Fibroblast of lung (primary cell): ENCODE measurements at regions not wholly inside any gene's neighbourhood (a gene's known extent, or its start where the extent isn't known, plus 50 kb on each side); places are given as distances from the start of the nearest gene placed in this dataset.

ENCODE experiments used
- EZH2 ChIP-seq: IDR thresholded peaks from 2 replicates; pipeline ENCODE4 v1.5.1; 2012; ENCODE audit warnings: low read length, control low read depth, mild to moderate bottlenecking; ENCODE audit errors: missing control alignments
- TF ChIP-seq, protein P1 (sequence below), 2 donors: IDR thresholded peaks in 1 of 2; conservative IDR thresholded peaks in 1 of 2; 1 replicate in 1 of 2; 2 replicates in 1 of 2; pipeline ENCODE4 v1.5.1; 2011 to 2012; ENCODE audit warnings: low read length in 2 of 2, control low read depth in 1 of 2, inconsistent platforms in 1 of 2, low read depth in 1 of 2, mild to moderate bottlenecking in 1 of 2

DNA sequence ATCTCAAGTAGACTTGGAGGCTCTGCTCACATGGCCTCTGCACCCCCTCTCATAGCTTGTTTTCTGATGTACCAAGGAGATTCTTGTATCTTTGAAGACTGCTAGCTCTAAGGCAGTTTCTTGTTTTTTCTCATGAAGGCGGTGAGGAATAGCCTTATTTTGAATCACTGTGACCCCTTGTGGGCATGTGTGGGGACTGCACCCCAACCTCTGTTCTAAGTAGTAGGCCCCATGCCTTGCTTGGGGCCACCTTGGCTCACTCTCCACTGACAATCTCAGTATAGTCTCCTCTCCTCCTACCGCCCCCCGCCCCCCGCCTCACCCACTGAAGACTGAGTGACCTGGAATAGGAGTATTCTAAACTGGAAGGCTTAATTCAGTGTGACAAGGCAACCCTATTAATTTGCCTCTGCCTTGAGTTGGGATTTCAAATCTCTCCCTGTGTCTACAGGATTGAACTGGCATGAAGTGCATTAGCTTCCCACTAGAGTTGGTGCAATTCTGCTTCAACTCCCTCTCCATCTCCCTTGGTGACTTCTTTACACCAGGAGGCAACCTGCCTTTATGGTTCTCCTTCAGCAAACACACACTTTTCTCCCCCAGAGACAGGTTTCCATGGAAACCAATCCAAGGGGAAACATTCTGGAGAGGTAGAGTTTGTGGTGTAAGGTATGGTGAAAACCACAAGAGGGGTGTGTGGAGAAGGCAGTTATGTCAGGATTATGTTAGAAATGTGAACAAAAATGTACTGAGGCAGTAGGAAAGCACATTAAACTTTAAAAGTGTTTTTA is 75.4 kb upstream of the ECI2 start:
- TF ChIP-seq, protein P1, sequence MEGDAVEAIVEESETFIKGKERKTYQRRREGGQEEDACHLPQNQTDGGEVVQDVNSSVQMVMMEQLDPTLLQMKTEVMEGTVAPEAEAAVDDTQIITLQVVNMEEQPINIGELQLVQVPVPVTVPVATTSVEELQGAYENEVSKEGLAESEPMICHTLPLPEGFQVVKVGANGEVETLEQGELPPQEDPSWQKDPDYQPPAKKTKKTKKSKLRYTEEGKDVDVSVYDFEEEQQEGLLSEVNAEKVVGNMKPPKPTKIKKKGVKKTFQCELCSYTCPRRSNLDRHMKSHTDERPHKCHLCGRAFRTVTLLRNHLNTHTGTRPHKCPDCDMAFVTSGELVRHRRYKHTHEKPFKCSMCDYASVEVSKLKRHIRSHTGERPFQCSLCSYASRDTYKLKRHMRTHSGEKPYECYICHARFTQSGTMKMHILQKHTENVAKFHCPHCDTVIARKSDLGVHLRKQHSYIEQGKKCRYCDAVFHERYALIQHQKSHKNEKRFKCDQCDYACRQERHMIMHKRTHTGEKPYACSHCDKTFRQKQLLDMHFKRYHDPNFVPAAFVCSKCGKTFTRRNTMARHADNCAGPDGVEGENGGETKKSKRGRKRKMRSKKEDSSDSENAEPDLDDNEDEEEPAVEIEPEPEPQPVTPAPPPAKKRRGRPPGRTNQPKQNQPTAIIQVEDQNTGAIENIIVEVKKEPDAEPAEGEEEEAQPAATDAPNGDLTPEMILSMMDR (conservative IDR thresholded peaks at IDR 0.05 in 1 of 2, IDR thresholded peaks at IDR 0.05 in 1 of 2; ENCODE audit: low read depth in 1 of 2, low read length in 2 of 2) = peak; percentile 79 to 84
- no peak for TF ChIP-seq EZH2
